GM19023 (cell line): ENCODE measurements at regions not wholly inside any gene's neighbourhood (a gene's known extent, or its start where the extent isn't known, plus 50 kb on each side); places are given as distances from the start of the nearest gene placed in this dataset.
"Not testable (repeated sequence)": the region's sequence is repeated elsewhere in the genome, so short reads cannot be mapped to it uniquely, and the experiment has no call there.

Experiments used
- ATAC-seq: cut with Tn5 transposase; IDR thresholded peaks from one replicate; pipeline ENCODE4 v1.9.1; 2021; ENCODE audit warnings: mild to moderate bottlenecking, moderate library complexity; ENCODE audit not compliant: unreplicated experiment

DNA sequence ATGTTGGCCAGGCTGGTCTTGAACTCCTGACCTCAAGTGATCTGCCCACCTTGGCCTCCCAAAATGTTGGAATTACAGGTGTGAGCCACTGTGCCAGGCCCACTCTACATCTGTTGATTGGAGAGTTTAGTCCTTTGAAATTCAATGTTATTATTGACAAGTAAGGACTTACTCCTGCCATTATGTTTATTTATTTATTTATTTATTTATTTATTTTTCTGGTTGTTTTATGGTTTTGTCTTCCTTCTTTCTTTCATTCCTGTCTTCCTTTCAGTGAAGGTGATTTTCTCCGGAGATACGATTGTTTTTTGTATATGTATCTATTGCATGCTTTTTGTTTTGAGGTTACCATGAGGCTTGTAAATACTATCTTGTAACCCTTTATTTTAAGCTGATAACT, 602.6 kb downstream of the EPM2A start:
- ATAC-seq, result no peak

GRCh38 chr6:145135702-145136101, 599.6 kb downstream of the EPM2A start:
- no peak for ATAC-seq

GRCh38 chr6:145137425-145137824, 597.9 kb downstream of the EPM2A start:
- ATAC-seq, result no peak

GRCh38 chr6:145138469-145139139, 596.7 kb downstream of the EPM2A start:
- no peak for ATAC-seq

GRCh38 chr6:145139140-145139850, 596.0 kb downstream of the EPM2A start:
- no peak for ATAC-seq

GRCh38 chr6:145139895-145140294, 595.4 kb downstream of the EPM2A start:
- no peak for ATAC-seq

DNA sequence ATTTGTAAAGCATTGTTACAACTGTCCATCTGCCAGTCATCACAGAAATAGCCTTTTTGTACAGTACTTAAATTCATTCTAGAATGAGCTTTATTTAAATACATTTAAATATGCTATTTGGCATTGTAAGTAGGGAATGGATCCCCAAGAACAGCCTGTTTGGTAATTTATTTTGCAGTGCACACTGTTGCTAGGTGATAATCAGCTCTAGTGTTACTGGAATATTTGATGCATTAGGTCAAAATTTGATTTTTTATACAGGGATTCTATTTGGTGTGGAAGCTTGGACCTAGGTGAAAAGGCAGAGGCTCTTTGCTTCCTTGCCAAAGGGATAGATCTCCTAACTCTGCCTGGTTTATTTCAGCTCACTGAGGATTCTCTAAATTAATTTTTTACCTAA, 593.7 kb downstream of the EPM2A start:
- ATAC-seq, result no peak

DNA sequence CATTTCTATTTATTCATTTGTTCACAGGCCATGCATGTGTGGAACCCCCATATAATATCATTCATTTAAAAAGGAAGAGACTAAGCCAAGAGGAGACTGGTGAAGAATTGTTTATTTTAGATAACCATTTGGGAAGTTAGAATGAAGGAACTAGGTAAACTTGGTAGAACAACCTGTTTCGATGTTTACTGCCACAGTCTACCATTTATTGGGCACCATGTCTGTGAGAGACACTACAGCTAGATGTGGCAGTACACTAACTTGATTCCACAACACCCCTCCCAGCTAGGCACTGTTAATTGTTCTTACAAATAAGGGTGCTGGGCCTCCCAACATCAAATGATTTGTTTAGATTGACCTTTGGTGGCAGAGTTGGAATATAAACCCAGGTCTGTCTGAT, 592.4 kb downstream of the EPM2A start:
- no peak for ATAC-seq

DNA sequence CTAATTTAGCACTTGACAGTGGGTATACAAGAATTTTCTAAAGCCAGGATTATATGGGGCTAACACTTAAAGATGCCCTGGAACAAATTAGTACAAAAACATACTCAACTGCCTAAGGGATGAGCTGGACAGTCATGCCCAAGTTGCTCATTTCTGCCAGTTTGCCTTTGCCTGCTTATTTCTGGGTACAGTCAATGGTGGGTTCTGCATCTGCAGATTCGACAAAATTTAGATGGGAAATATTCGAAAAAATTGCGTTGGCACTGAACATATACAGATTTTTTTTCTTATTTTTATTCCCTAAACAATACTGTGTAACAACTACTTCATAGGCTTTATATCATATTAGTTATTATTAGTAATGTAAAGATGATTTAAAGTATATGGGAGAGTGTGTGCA, 591.9 kb downstream of the EPM2A start:
- ATAC-seq, result no peak

DNA sequence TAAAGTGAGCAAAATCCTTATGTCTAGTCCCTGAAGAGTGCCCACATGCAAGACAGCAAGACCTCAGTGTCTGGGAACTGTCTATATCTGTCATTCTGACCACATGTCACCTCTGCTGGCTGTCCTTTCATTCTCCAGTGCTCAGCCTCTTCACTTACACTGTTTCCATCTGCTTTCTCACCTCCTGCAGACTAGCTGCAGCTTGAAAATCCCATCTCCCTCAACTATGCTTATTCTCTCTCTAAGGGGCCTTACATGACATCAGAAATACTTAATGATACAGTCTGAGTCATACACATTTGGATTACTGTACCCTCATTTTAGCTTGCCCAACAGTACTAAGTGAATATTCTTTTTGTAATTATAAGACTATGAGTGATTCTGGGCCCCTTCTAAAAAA, 587.8 kb downstream of the EPM2A start:
- ATAC-seq, result no peak

- no peak for ATAC-seq
Observed at GRCh38 chr6:145147981-145148749, 587.2 kb downstream of the EPM2A start.

GRCh38 chr6:145148776-145149175, 586.5 kb downstream of the EPM2A start:
- ATAC-seq, result no peak

- ATAC-seq, result no peak
Observed at GRCh38 chr6:145151624-145152023, 583.7 kb downstream of the EPM2A start.

DNA sequence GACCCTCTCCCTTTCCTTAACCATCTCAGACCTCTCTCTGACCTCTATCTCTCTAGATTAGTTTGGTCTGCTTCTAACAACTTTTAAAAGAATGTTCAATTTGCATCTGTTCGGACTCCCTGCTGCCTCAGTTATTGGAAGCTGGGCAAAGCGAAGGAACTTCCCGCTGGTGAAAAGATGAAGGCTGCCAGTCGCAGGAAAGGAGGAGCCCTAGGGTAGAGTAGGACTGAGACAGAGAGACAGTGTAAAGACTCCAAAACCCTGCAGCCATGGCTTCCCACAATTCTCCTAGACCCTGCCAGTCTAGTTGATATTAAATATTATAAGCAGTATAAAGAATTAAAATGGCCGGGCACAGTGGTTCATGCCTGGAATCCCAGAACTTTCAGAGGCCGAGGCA, 581.8 kb downstream of the EPM2A start:
- no peak for ATAC-seq

GRCh38 chr6:145155411-145155810, 579.9 kb downstream of the EPM2A start:
- no peak for ATAC-seq

DNA sequence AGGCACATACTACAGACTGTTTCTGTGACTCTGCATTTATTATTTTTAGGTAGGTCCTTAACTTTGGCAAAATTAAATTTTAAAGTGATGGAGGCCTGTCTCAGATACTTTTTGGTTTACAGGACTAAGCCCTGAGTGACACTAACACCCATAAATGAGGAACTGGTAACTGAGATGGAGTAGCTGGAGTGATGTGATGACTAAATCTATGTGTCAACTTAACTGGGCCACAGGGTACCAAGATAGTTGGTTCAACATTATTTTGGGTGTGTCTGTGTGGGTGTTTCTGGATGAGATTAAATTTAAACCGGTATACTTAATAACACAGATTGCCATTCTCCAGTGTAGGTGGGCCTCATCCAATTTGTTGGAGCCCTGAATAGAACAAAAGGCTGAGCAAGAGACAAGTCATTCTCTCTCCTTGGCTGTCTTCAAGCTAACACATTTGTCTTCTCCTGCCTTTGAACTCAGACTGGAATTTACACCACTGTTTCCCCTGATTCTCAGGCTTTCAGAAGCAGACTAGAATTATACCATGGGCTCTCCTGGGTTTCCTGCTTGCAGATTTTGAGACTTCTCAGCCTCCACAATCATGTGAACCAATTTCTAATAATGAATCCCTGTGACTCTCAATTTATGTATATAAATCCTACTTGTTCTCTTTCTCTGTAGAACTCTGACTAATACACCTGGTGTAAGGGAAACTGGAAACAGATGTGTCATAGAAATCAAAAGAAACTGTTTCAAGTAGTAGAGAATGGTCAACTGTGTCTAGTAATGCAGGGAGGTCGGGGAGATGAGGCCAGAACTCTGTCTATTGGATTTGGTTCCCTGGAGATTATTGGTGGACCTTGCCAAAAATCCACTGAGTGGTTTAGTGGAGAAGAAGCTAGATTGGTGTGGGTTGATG, 579.2 kb downstream of the EPM2A start:
- no peak for ATAC-seq

- ATAC-seq, result not testable (repeated sequence)
Observed at GRCh38 chr6:145158636-145159035, 576.7 kb downstream of the EPM2A start.

- ATAC-seq, result no peak
Observed at GRCh38 chr6:145159921-145160320, 575.4 kb downstream of the EPM2A start.

DNA sequence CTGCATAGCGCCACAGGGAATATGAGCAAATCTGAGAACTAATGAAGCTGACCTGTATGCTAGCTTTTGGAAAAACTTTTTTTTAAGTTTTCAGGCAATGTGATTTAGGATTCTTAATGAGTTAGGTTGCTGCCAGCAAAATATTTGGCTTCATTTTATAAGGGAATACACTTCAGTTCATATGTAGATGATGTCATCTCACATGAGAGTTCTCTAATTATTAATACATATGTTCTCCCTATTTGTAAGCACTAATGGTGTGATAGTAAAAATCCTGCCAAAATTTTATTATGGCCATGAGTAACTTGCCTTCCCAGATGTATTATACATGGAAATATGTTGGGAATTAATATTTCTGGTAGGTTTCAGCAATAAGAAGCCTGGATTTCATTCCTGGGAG, 573.8 kb downstream of the EPM2A start:
- no peak for ATAC-seq

DNA sequence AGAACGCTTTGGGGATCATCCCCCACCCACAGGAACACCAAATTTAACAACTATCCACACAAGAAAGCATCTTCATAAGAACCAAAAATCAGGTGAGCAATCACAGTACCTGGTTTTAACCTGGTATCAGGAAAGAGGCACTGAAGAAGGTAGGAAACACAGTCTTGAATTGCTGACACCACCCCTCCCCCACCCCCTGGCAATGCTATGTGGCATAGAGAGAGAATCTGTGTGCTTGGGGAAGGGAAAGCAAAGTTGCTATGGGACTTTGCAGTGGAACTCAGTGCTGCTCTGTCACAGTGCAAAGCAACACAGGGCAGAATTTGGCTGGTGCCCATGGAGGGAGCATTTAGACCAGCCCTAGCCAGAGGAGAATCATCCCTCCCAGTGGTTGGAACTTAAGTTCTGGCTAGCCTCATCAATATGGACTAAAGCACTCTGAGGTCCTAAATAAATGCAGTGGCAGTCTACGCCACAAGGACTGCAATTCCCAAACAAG, 565.5 kb downstream of the EPM2A start:
- ATAC-seq, result no peak

DNA sequence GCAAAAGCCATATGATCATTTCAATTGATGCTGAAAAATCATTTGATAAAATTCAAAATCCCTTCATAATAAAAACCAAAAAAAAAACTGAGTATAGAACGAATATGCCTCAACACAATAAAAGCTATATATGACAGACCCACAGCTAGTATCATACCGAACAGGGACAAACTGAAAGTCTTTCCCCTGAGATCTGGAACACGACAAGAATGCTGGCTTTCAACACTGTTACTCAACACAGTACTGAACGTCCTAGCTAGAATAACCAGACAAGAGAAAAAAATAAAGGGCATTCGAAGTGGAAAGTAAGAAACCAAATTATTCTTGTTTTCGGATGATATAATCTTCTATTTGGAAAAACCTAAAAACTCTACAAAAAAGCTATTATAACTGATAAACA, 559.9 kb downstream of the EPM2A start:
- no peak for ATAC-seq
